ENCODE measurements at regions not wholly inside any gene's neighbourhood (a gene's known extent, or its start where the extent isn't known, plus 50 kb on each side); places are given as distances from the start of the nearest gene placed in this dataset.
"Not testable (repeated sequence)": the region's sequence is repeated elsewhere in the genome, so short reads cannot be mapped to it uniquely, and the experiment has no call there.

DNA sequence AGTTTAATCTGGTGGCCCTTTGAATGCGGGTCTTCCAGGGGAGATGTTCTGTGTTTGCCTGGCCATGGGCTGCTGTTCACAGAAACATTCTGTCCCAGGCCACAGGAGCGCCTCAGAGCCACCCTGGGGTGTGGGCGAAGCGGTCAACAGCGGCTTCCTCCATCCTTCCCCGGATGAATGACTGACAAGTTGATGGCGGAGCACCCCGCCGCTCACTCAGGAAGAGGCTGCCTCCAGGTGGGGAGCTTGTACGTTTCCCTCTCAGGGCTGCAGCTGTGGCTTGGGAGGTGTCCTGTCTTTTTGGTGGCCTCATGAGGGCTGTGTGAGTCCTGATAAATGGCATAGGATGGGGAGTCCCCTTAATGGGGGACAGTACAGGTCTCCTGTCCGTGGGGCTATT is 178.4 kb downstream of the NRN1 start:
- Histone ChIP-seq H3K4me2 (peak overlapping the region; percentile 92), H3K4me1 (peaks cover 92% of the 10 kb centered on the region), H3K9me3 (peaks cover under 1% of the 10 kb centered on the region; the same call in 1 of the 2 replicates), H3K4me3 (peak overlapping the region; percentile 55), H3K9ac (peak overlapping the region; percentile 64), H3K36me3 (no peaks in the 10 kb centered on the region), H3K27ac (peak overlapping the region; percentile 84), H3K27me3 (no peaks in the 10 kb centered on the region), H4K20me1 (no peaks in the 10 kb centered on the region)
- TF ChIP-seq Cebpa-rat (IDR thresholded peaks at IDR 0.05) = no peak

GRCh38 chr6:5827056-5827904 is 179.4 kb downstream of the NRN1 start:
- Histone ChIP-seq H3K27me3 (no peaks in the 10 kb centered on the region), H3K36me3 (no peaks in the 10 kb centered on the region), H4K20me1 (no peaks in the 10 kb centered on the region), H3K4me1 (peaks cover 82% of the 10 kb centered on the region), H3K4me2 (peak overlapping the region; percentile 92), H3K4me3 (peak overlapping the region; percentile 55), H3K9me3 (peaks cover 8% of the 10 kb centered on the region), H3K9ac (peak overlapping the region; percentile 64), H3K27ac (peak overlapping the region; percentile 84)
- TF ChIP-seq Cebpa-rat (IDR thresholded peaks at IDR 0.05) = peak; percentile 81

DNA sequence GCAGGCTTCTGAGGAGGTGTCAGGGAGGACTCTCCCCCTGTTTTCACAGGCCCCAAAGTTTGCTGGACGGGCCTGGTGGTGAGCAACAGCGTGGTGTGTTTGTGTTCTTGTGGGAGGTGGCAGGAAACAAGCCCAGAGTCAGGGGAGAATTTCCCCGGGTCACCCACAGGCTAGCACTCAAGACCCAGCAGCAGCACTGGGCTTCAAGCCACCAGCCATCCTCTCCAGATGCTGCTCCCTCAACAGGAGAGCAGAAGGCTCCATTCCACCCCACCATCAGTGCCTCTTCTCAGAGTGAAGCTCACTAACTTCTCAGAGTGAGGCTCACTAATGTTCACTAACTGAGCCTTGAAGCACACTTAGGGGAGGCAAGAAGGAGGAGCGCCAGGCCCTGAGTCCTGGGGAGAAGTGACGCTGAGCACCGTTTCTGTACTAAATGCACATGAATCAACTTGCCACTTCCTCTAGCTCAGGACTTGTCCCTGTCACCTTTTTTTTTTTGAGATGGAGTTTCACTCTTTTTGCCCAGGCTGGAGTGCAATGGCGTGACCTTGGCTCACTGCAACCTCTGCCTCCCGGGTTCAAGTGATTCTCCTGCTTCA is 182.2 kb downstream of the NRN1 start:
- H3K9me3 ChIP-seq = peaks cover 14% of the 10 kb centered on the region
- H3K27ac ChIP-seq = peak overlapping the region; percentile 34; the same call in 1 of the 2 replicates
- not testable (repeated sequence) for H4K20me1 ChIP-seq, H3K36me3 ChIP-seq, H3K9ac ChIP-seq, H3K4me3 ChIP-seq, H3K27me3 ChIP-seq, H3K4me2 ChIP-seq
- H3K4me1 ChIP-seq = peaks cover 54% of the 10 kb centered on the region
